KMS-11 (cell line): ENCODE measurements at regions not wholly inside any gene's neighbourhood (a gene's known extent, or its start where the extent isn't known, plus 50 kb on each side); places are given as distances from the start of the nearest gene placed in this dataset.

Source experiments
- H2AFZ ChIP-seq: fragments of 200-600 bp; sonication (generic); 2 replicates; pipeline ENCODE4 v1.6.1; 2016; ENCODE audit warnings: antibody characterized with exemption, mixed run types, low read depth
- H3K27ac ChIP-seq: fragments of 200-600 bp; sonication (generic); 2 replicates; pipeline ENCODE4 v1.6.1; 2016; ENCODE audit warnings: mild to moderate bottlenecking, mixed run types
- H3K27me3 ChIP-seq: fragments of 200-600 bp; sonication (generic); 2 replicates; pipeline ENCODE4 v1.6.1; 2017; ENCODE audit warnings: mild to moderate bottlenecking, low read depth, mixed run types, moderate library complexity; ENCODE audit not compliant: insufficient read depth
- H3K36me3 ChIP-seq: fragments of 200-600 bp; sonication (generic); 2 replicates; pipeline ENCODE4 v1.6.1; 2017; ENCODE audit warnings: mild to moderate bottlenecking, mixed run types; ENCODE audit not compliant: insufficient read depth
- H3K4me1 ChIP-seq: fragments of 200-600 bp; sonication (generic); 2 replicates; pipeline ENCODE4 v1.6.1; 2016; ENCODE audit warnings: mild to moderate bottlenecking, low read depth, mixed run types; ENCODE audit not compliant: poor library complexity, severe bottlenecking
- H3K4me2 ChIP-seq: fragments of 200-600 bp; sonication (generic); 2 replicates; pipeline ENCODE4 v1.7.0; 2016; ENCODE audit warnings: mild to moderate bottlenecking, mixed run types
- H3K4me3 ChIP-seq: fragments of 200-600 bp; sonication (generic); IDR thresholded peaks from 2 replicates; pipeline ENCODE4 v1.6.1; 2017; ENCODE audit warnings: low read depth, low read length, mixed read lengths; ENCODE audit not compliant: insufficient read depth
- H3K79me2 ChIP-seq: fragments of 200-600 bp; sonication (generic); 2 replicates; pipeline ENCODE4 v1.6.1; 2016; ENCODE audit warnings: low read depth, mixed run types; ENCODE audit not compliant: insufficient read depth
- H3K9ac ChIP-seq: fragments of 200-600 bp; sonication (generic); 2 replicates; pipeline ENCODE4 v1.6.1; 2016; ENCODE audit warnings: mild to moderate bottlenecking, mixed run types
- H4K20me1 ChIP-seq: fragments of 200-600 bp; sonication (generic); 2 replicates; pipeline ENCODE4 v1.6.1; 2016; ENCODE audit warnings: mild to moderate bottlenecking, mixed run types; ENCODE audit not compliant: insufficient read depth
- TF ChIP-seq, protein P1 (sequence below): fragments of 200-600 bp; sonication (generic); conservative IDR thresholded peaks from 2 replicates; pipeline ENCODE4 v1.6.1; 2017; ENCODE audit warnings: low read depth, mild to moderate bottlenecking, antibody characterized with exemption, low read length, moderate library complexity, mixed read lengths

- H3K4me3 ChIP-seq: no peak overlapping the region
- H3K9ac ChIP-seq: no peak overlapping the region
- H3K4me1 ChIP-seq: peaks cover 11% of the 10 kb centered on the region
- TF ChIP-seq, protein P1, sequence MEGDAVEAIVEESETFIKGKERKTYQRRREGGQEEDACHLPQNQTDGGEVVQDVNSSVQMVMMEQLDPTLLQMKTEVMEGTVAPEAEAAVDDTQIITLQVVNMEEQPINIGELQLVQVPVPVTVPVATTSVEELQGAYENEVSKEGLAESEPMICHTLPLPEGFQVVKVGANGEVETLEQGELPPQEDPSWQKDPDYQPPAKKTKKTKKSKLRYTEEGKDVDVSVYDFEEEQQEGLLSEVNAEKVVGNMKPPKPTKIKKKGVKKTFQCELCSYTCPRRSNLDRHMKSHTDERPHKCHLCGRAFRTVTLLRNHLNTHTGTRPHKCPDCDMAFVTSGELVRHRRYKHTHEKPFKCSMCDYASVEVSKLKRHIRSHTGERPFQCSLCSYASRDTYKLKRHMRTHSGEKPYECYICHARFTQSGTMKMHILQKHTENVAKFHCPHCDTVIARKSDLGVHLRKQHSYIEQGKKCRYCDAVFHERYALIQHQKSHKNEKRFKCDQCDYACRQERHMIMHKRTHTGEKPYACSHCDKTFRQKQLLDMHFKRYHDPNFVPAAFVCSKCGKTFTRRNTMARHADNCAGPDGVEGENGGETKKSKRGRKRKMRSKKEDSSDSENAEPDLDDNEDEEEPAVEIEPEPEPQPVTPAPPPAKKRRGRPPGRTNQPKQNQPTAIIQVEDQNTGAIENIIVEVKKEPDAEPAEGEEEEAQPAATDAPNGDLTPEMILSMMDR: no peak
- H3K27ac ChIP-seq: no peak overlapping the region
- no peak overlapping the region for H2AFZ ChIP-seq
- no peaks in the 10 kb centered on the region for H3K36me3 ChIP-seq
- no peak overlapping the region for H3K4me2 ChIP-seq
- no peaks in the 10 kb centered on the region for H4K20me1 ChIP-seq
- H3K27me3 ChIP-seq: no peaks in the 10 kb centered on the region
- no peaks in the 10 kb centered on the region for H3K79me2 ChIP-seq
Measured at GRCh38 chr13:27708325-27708724, 84.0 kb upstream of the GSX1 start.

DNA sequence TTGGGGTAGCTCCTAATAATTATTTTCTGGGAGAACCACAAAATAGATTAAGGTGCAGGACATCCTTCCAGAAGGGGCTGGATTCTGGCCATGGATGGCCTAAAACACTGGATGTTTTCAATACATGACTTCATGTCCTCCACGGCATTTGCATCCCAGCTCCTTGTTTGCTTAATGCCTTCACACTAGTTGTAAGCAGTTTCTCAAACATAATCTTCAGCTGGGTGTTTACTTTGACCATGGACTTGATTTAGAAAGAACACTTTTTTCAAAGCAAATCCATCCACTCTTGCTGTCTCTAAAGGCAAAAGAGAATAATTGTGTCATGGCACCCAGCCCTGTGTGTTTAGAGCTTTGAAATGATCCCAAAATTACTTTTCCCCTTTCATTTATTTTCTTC, 82.5 kb upstream of the GSX1 start:
- no peaks in the 10 kb centered on the region for H3K36me3 ChIP-seq
- H3K4me3 ChIP-seq: no peak overlapping the region
- no peaks in the 10 kb centered on the region for H3K79me2 ChIP-seq
- peaks cover 5% of the 10 kb centered on the region for H3K4me1 ChIP-seq
- H2AFZ ChIP-seq: no peak overlapping the region
- no peak overlapping the region for H3K4me2 ChIP-seq
- TF ChIP-seq, protein P1: no peak
- H3K9ac ChIP-seq: no peak overlapping the region
- H3K27ac ChIP-seq: no peak overlapping the region
- no peaks in the 10 kb centered on the region for H4K20me1 ChIP-seq
- H3K27me3 ChIP-seq: no peaks in the 10 kb centered on the region

DNA sequence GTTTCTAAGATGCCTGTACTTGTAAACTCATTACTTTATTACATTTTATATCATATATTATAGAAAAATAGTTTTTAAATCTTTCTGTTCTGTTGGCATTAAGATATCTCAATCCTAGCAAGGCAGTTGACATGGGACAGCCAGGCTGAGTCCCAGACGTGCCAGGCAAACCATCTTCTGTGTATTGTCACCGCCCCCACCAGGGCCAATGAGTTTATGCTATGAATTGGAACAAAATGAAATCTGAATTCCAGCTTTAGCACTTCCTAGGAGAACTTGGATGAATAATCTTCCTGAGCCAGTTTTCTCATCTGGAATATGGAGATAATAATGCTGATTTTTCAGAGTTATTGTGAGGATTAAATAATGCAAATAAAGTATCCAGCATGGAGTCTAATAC, 79.9 kb upstream of the GSX1 start:
- Histone ChIP-seq H3K27me3 (no peaks in the 10 kb centered on the region), H3K4me3 (no peak overlapping the region), H3K4me1 (no peaks in the 10 kb centered on the region), H2AFZ (no peak overlapping the region), H3K4me2 (no peak overlapping the region), H4K20me1 (no peaks in the 10 kb centered on the region), H3K79me2 (no peaks in the 10 kb centered on the region), H3K27ac (no peak overlapping the region), H3K9ac (no peak overlapping the region), H3K36me3 (no peaks in the 10 kb centered on the region)
- TF ChIP-seq, protein P1: no peak

- no peaks in the 10 kb centered on the region for H4K20me1 ChIP-seq
- TF ChIP-seq, protein P1: no peak
Measured at GRCh38 chr13:27713767-27714166, 78.5 kb upstream of the GSX1 start.

GRCh38 chr13:27721681-27722080, 70.6 kb upstream of the GSX1 start:
- Histone ChIP-seq H3K4me3 (no peak overlapping the region), H3K4me2 (no peak overlapping the region), H3K9ac (no peak overlapping the region), H3K36me3 (no peaks in the 10 kb centered on the region), H4K20me1 (no peaks in the 10 kb centered on the region), H3K27me3 (no peaks in the 10 kb centered on the region), H3K4me1 (no peaks in the 10 kb centered on the region), H3K79me2 (no peaks in the 10 kb centered on the region), H3K27ac (no peak overlapping the region), H2AFZ (no peak overlapping the region)
- TF ChIP-seq, protein P1: no peak

More at GRCh38 chr13:27713767-27714166, 78.5 kb upstream of the GSX1 start:
- no peaks in the 10 kb centered on the region for H3K4me1 ChIP-seq
- no peak overlapping the region for H2AFZ ChIP-seq
- H3K36me3 ChIP-seq: no peaks in the 10 kb centered on the region
- H3K27me3 ChIP-seq: no peaks in the 10 kb centered on the region
- H3K79me2 ChIP-seq: no peaks in the 10 kb centered on the region
- H3K27ac ChIP-seq: no peak overlapping the region
- H3K4me2 ChIP-seq: no peak overlapping the region
- H3K4me3 ChIP-seq: no peak overlapping the region
- H3K9ac ChIP-seq: no peak overlapping the region
